Keratinocyte (primary cell): ENCODE measurements at regions not wholly inside any gene's neighbourhood (a gene's known extent, or its start where the extent isn't known, plus 50 kb on each side); places are given as distances from the start of the nearest gene placed in this dataset.

Experiments used
- CTCF ChIP-seq, 3 experiments: IDR thresholded peaks in 1 of 3; conservative IDR thresholded peaks in 1 of 3; optimal IDR thresholded peaks in 1 of 3; 2 replicates in 2 of 3; 3 replicates in 1 of 3; pipeline versions ENCODE3 to v1.5.1; 2011; ENCODE audit warnings: low read length in 3 of 3, mild to moderate bottlenecking in 3 of 3, moderate library complexity in 2 of 3, control low read depth in 1 of 3, inconsistent platforms in 1 of 3; ENCODE audit not compliant: insufficient read depth in 2 of 3; ENCODE audit errors: extremely low read depth in 1 of 3
- EZH2 ChIP-seq: IDR thresholded peaks from one replicate; pipeline ENCODE4 v1.6.1; 2012; ENCODE audit warnings: inconsistent platforms, mild to moderate bottlenecking, low read length, moderate library complexity

- TF ChIP-seq CTCF (optimal IDR thresholded peaks at IDR 0.05 in 1 of 3, IDR thresholded peaks at IDR 0.05 in 1 of 3, conservative IDR thresholded peaks at IDR 0.05 in 1 of 3; ENCODE audit: extremely low read depth in 1 of 3, insufficient read depth in 2 of 3, low read length in 3 of 3) (no peak), EZH2 (no peak)
These were observed 312.2 kb upstream of the SPRED2 start for GRCh38 chr2:65744477-65745200.
